ENCODE measurements at regions not wholly inside any gene's neighbourhood (a gene's known extent, or its start where the extent isn't known, plus 50 kb on each side); places are given as distances from the start of the nearest gene placed in this dataset.

GRCh38 chr1:208759255-208759654 lies 515.1 kb upstream of the PLXNA2 start:
- TF ChIP-seq POLR2AphosphoS5 (IDR thresholded peaks at IDR 0.05; ENCODE audit: low read depth, low read length), result no peak
- TF ChIP-seq TAF1 (IDR thresholded peaks at IDR 0.05; ENCODE audit: borderline replicate concordance, insufficient read depth, low read length), result no peak
- no peak for TF ChIP-seq SIN3A (IDR thresholded peaks at IDR 0.05; ENCODE audit: borderline replicate concordance, insufficient read depth, low read length)
- no peak for TF ChIP-seq REST (IDR thresholded peaks at IDR 0.05; ENCODE audit: insufficient read depth in 1 of 2, low read depth in 2 of 2, low read length in 2 of 2)
- no peak for TF ChIP-seq FOXP2 (optimal IDR thresholded peaks at IDR 0.05; ENCODE audit: borderline replicate concordance, extremely low read depth, extremely low read length, insufficient read depth)

Data from PFSK-1 (cell line).